GM19395 (cell line): ENCODE measurements at regions not wholly inside any gene's neighbourhood (a gene's known extent, or its start where the extent isn't known, plus 50 kb on each side); places are given as distances from the start of the nearest gene placed in this dataset.
A peak's percentile ranks its signal among the peaks of the same experiment; 100 is the strongest.
"Not testable (repeated sequence)": the region's sequence is repeated elsewhere in the genome, so short reads cannot be mapped to it uniquely, and the experiment has no call there.

Experiments used
- ATAC-seq: cut with Tn5 transposase; IDR thresholded peaks from one replicate; pipeline ENCODE4 v1.9.1; 2021; ENCODE audit warnings: mild to moderate bottlenecking, moderate library complexity; ENCODE audit not compliant: unreplicated experiment

DNA sequence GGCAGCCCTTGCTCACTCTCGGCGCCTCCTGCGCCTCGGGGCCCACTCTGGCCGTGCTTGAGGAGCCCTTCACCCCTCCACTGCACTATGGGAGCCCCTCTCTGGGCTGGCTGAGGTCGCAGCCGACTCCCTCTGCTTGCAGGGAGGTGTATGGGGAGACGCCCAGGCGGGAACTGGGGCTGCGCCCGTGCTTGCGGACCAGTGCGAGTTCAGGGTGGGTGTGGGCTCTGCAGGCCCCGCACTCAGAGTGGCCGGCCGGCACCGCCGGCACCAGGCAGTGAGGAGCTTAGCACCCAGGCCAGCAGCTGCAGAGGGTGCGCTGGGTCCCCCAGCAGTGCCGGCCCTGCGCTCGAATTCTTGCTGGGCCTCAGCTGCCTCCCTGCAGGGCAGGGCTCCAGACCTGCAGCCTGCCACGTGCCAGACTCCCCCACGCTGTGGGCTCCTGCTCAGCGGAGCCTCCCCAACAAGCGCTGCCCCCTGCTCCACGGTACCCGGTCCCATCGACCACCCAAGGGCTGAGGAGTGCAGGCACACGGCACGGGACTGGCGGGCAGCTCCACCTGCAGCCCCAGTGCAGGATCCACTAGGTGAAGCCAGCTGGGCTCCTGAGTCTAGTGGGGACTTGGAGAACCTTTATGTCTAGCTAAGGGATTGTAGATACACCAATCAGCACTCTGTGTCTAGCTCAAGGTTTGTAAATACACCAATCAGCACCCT lies 54.0 kb upstream of the WWC2 start:
- ATAC-seq: not testable (repeated sequence)

- no peak for ATAC-seq
Measured at GRCh38 chr4:183038436-183038835, 60.6 kb upstream of the WWC2 start.

DNA sequence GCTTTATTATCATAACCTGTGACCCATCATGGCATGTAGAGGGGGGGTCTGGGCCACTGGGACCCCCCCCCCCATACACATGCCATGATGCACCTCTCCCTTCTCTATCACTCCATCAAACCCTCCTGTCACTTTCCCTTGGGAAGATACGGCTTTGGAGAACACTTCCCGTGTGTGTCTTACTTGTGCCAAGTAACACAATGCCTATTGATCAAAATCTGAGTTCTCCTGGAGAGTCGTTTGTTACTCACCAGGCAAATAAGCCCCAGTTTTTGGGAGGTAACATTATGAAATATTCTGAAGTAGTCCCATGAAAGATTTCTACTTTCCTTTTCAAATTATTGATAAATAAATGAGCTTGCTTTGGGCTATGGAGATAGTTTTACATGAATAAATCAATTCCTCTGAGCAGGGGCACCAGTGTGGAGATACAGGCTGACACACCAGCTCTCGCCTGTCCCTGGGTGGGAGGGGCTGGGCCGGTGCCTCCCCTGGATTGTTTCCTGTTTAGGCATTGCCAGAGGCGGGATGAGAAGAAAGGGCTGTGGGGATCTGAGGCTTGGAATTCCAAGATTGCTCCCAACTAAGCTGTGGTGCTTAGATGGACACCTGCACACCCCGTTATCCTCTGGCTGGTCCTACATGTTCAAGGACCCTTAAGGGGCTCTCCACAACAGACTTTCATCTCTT lies 63.2 kb upstream of the WWC2 start:
- ATAC-seq: no peak

- no peak for ATAC-seq
Measured at GRCh38 chr4:183035256-183035655, 63.8 kb upstream of the WWC2 start.

DNA sequence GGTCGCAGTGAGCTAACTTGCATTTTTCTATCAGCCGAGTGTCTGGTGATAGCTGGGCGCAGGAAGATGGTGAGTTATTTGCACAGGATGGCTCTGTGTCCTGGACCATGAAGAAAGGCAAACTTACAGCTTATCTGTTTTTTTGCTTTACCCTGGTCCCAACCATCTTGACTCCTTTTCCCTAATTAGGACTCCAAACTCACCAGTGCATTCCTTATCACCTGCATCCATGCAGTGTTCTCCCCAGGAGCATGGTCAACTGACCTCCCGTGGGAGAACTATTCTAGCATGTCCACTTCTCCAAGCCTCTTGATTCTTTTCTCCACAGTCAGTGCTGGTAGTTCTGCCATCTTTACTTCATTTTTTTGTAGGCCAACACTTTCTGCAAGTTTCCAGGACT lies 68.2 kb upstream of the WWC2 start:
- no peak for ATAC-seq

DNA sequence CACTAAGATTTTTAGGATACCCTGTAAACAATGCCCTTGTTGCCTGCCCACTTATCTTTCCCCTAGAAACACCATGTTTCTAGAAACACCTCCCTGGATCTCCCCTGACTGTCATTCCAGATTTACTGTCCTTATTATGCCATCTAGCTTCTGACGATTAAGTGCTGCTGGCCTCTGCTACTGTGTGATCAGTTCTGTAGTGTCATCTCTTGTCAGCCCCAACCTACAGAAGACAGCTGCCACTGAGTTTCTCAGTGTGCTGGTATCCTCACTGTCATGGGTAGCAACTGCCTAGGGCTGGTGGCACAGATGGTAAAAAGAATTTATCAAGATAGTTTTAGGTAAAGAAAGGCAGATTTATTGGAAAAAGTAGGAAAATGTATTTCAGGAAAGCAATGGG lies 68.7 kb upstream of the WWC2 start:
- ATAC-seq: no peak

GRCh38 chr4:183029365-183029764 lies 69.7 kb upstream of the WWC2 start:
- no peak for ATAC-seq

DNA sequence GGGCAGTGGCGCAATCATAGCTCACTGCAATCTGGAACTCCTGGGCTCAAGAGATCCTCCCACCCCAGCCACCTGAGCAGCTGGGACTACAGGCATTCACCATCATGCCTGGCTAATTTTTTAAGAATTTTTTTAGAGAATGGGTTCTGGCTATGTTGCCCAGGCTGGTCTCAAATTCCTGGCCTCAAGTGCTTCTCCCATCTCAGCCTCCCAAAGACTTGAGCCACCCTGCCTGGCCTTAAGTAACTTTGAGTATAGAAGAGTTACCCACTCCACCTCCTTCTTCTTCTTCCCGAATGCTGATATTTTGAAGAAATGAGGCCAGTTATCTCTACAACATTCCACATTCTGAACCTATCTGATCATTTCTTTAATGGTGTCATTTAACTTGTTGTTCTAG lies 72.4 kb upstream of the WWC2 start:
- no peak for ATAC-seq

- no peak for ATAC-seq
Measured at GRCh38 chr4:183022617-183023016, 76.4 kb upstream of the WWC2 start.

- no peak for ATAC-seq
Measured at GRCh38 chr4:183017962-183018361, 81.1 kb upstream of the WWC2 start.

GRCh38 chr4:183014361-183015084 lies 84.5 kb upstream of the WWC2 start:
- no peak for ATAC-seq

- ATAC-seq: no peak
Measured at GRCh38 chr4:183013730-183014002, 85.4 kb upstream of the WWC2 start.

GRCh38 chr4:183012879-183013729 lies 86.0 kb upstream of the WWC2 start:
- no peak for ATAC-seq

DNA sequence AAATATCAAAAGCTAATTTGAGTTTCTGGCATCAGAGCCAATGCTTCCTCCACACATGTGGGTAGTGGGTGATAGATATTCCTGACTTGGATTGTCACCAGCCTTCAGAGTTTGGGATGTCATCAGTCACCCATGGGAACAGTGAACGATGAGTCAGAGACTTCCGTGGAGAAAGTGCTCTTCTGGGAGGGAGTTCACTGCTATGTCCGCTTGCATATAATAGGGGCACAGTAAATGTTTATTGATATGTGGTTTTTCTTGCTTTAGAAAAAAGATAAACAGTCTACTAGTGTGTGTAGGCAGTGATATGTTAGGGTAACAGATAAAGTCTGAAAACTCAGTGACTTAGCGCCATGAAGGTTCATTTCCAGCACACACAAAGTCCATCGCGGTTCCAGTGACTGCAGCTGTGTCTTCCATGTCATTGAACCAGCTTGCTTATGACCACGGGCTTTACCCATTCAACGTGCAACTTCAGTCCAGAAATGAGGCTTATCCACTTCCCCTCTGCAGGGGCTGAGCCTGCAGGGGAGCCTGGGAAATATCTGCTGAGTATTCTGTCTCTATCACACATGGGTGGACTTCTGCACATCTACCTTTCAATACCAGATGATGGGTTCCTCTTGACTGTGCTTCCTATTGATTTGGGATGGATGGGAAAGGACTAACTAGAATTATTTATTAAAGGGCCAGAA lies 87.7 kb upstream of the WWC2 start:
- ATAC-seq: no peak

DNA sequence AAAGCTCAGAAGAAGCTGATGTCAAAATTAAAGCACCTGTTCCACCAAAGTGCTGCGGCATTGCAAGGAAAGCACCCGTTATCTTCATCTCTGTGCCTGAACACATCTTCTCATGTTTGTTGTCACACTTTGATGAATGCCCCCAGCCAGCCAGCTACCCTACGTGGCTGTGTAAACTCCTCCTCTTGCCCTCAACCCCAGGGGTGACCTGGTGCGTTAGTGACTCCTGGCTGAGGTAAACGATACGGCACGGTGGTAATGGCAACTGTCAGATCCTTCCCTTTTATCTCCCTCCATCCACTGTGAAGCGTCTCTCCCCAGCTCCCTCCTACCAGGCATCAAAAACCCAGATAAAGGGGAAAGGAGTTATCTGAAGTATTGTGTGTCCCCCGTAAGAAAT lies 90.6 kb upstream of the WWC2 start:
- ATAC-seq: no peak

DNA sequence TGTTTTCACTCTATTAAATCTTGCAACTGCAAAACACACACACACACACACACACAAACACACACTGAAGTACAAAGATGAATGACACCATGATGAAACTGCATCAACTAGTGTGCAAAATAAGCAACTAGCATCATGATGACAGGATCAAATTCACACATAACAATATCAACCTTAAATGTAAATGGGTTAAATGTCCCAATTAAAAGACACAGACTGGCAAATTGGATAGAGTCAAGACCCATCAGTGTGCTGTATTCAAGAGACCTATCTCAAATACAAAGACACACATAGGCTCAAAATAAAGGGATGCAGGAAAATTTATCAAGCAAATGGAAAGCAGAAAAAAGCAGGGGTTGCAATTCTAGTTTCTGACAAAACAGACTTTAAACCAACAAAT lies 87.2 kb upstream of the DCTD start:
- ATAC-seq: not testable (repeated sequence)

- no peak for ATAC-seq
Measured at GRCh38 chr4:182994171-182994570, 77.0 kb upstream of the DCTD start.

DNA sequence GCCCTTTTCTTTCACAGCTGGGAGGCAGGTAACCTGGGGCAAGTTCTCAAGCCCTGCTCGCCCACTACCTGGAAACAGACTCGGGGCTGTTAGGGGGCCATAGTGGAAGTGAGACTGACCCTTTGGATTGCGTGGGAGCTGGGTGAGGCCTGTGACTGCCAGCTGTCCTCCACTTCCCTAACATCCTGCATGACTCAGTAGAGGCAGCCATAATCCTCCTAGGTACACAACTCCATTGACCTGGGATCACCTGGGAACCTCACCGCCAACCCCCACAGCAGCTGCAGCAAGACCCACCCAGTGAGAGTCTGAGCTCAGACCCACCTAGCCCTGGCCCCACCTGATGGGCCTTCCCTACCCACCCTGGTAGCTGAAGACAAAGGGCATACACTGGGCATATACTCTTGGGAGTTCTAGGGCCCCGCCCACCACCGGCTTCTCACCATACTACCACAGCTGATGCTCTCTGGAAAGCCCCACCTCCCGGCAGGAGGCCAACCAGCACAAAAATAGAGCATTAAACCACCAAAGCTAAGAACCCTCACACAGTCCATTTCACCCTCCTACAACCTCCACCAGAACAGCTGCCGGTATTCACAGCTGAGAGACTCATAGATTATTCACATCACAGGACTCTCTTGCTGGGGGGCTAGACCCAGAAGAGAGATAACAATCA lies 61.1 kb upstream of the DCTD start:
- ATAC-seq: peak; percentile 67

GRCh38 chr4:182975806-182976205 lies 58.6 kb upstream of the DCTD start:
- peak; percentile 53 for ATAC-seq

DNA sequence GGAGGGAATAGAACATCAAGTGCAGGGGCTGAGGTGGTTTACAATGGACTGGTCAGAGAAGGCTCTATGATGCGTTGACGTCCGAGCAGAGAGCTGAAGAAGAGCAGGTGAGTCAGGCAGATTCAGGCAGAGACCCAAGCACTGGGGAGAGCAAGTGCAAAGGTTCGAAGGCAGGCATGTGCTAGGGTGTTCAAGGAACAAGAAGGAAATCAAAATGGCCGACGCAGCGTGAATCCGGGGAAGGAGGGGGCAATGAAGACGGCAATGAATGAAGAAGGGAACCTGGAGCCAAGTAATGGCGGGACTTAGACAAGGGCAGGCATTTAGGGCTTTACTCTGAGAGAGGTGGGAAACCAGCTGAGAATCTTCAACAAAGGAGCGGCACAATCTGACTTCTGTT lies 56.8 kb upstream of the DCTD start:
- ATAC-seq: no peak
